ENCODE measurements at regions not wholly inside any gene's neighbourhood (a gene's known extent, or its start where the extent isn't known, plus 50 kb on each side); places are given as distances from the start of the nearest gene placed in this dataset.

- no peak for TF ChIP-seq CTCF (conservative IDR thresholded peaks at IDR 0.05; ENCODE audit: low read length)
- no peak for TF ChIP-seq EZH2phosphoT487 (IDR thresholded peaks at IDR 0.05; ENCODE audit: borderline replicate concordance)
Observed at GRCh38 chr6:126524811-126525326, 185.0 kb downstream of the CENPW start.
